22Rv1 (cell line): ENCODE measurements at regions not wholly inside any gene's neighbourhood (a gene's known extent, or its start where the extent isn't known, plus 50 kb on each side); places are given as distances from the start of the nearest gene placed in this dataset.
"Not testable (repeated sequence)": the region's sequence is repeated elsewhere in the genome, so short reads cannot be mapped to it uniquely, and the experiment has no call there.

Experiments
- H3K27ac ChIP-seq: fragments of 450-650 bp; 2 replicates; pipeline ENCODE4 v1.5.1; 2017
- ZFX ChIP-seq: fragments of 450-650 bp; IDR thresholded peaks from 2 replicates; pipeline ENCODE4 v1.6.1; 2017; ENCODE audit warnings: antibody characterized with exemption, borderline replicate concordance
- TF ChIP-seq, protein P1 (sequence below): fragments of 450-650 bp; IDR thresholded peaks from 2 replicates; pipeline ENCODE4 v1.5.1; 2017; ENCODE audit warnings: mild to moderate bottlenecking

DNA sequence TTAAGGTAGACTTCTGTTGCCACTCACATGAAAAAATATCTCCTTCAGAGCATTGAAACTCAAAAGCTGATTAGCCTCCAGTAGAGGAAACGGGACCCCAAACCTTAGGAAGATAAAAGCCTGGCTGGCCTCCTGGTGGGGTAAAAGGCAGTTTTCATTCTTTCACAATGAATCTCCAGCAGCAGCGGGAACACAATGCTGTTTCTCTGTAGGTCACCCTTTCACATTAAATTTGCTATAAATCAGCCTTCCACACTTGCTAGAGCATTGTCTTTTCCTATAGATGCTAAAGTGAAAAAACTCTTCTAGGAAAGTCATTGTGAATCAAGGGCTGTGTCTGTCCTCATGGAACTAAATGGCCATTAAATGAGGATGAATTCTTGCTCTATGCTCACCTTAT, 207.3 kb upstream of the MAGEB2 start:
- no peak for TF ChIP-seq ZFX
- TF ChIP-seq, protein P1, sequence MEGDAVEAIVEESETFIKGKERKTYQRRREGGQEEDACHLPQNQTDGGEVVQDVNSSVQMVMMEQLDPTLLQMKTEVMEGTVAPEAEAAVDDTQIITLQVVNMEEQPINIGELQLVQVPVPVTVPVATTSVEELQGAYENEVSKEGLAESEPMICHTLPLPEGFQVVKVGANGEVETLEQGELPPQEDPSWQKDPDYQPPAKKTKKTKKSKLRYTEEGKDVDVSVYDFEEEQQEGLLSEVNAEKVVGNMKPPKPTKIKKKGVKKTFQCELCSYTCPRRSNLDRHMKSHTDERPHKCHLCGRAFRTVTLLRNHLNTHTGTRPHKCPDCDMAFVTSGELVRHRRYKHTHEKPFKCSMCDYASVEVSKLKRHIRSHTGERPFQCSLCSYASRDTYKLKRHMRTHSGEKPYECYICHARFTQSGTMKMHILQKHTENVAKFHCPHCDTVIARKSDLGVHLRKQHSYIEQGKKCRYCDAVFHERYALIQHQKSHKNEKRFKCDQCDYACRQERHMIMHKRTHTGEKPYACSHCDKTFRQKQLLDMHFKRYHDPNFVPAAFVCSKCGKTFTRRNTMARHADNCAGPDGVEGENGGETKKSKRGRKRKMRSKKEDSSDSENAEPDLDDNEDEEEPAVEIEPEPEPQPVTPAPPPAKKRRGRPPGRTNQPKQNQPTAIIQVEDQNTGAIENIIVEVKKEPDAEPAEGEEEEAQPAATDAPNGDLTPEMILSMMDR = no peak
- H3K27ac ChIP-seq = no peak overlapping the region

DNA sequence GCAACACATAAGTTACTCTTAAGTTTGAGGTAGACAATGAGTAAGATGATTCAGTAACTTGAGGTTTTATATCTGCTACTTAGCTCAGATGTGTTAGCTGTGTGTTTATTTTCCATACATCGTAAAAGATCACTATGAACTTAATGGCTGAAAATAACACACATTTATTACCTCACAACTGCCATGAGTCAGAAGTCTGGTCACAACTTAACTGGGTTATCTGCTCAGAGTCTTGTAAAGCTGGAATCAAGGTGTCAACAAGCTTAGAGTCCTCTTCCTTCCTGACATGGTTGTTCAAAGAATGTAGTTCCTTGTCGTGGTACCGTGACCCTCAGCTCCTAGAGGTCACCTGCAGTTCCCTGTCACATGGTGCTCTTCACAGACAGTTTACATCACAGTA, 204.9 kb upstream of the MAGEB2 start:
- H3K27ac ChIP-seq = no peak overlapping the region
- no peak for TF ChIP-seq ZFX
- TF ChIP-seq, protein P1 = no peak

DNA sequence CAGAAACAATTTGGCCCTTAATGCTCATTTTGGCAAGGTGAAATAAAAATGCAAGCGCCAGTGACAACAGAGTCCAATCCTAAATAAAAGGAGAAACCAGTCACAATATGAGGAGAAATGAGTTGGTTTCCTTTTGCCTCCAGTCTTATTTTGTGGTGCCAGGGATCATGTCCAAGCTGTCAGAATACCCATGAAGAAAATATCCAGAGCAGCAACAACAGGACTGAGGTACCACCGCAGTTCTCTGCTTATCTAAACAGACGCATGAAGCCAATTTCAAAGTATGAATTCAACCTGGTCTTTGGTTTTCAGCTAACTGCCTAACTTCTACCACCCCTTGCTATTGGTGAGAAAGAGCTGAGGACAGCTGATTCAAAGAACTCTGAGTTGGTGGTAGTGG, 199.9 kb upstream of the MAGEB2 start:
- TF ChIP-seq, protein P1 = no peak
- TF ChIP-seq ZFX = no peak
- no peak overlapping the region for H3K27ac ChIP-seq

- TF ChIP-seq, protein P1 = no peak
- no peak for TF ChIP-seq ZFX
- H3K27ac ChIP-seq = no peak overlapping the region
These were observed 187.7 kb upstream of the MAGEB2 start for GRCh38 chrX:30027636-30028035.

- H3K27ac ChIP-seq = not testable (repeated sequence)
These were observed 179.0 kb upstream of the MAGEB2 start for GRCh38 chrX:30036406-30036805.

- H3K27ac ChIP-seq = no peak overlapping the region
- TF ChIP-seq, protein P1 = no peak
- TF ChIP-seq ZFX = no peak
These were observed 175.6 kb upstream of the MAGEB2 start for GRCh38 chrX:30039768-30040167.

DNA sequence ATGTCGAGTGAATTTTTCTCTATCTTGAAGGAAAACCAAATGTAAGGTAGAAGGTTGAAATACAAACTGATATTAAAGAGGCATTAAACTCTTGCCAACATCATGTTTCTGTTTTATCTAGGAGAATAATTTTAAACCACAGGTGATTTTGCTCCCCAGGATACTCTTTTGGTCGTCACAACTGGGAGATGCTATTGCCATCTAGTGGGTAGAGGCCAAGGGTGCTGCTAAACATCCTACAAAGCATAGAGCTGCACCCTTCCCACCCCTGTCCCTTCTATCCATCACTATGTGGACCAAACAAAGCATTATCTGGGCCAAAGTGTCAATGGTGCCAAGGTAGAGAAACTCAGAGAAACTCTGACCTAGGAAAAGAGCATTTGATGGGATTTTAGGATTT, 154.6 kb upstream of the MAGEB2 start:
- H3K27ac ChIP-seq = no peak overlapping the region
- TF ChIP-seq, protein P1 = peak; percentile 56
- no peak for TF ChIP-seq ZFX

DNA sequence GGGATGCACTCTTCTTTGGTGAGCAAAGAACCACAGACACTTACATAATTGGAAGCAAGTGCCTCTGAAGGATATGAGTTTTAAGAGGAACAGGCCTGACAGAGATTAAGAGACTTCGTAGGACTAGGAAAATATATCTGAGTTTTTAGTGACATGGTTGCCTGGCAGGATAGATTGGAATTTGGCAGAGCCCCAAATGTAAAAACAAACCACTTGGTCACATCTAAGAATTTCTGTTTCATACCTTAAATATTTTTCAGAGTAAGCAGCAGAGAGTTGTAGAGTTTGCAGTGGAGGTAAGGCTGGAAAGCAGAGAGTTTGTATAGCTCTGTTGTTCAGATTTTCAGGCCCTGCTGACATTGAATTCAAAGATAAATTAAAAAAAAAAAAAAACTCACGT, 150.1 kb upstream of the MAGEB2 start:
- H3K27ac ChIP-seq = no peak overlapping the region

More for the DNA sequence above, 150.1 kb upstream of the MAGEB2 start:
- TF ChIP-seq, protein P1 = no peak
- TF ChIP-seq ZFX = no peak
